OCI-LY7 (cell line): ENCODE measurements at regions not wholly inside any gene's neighbourhood (a gene's known extent, or its start where the extent isn't known, plus 50 kb on each side); places are given as distances from the start of the nearest gene placed in this dataset.

ENCODE experiments used
- EZH2phosphoT487 ChIP-seq: fragments of 200-600 bp; sonication (generic); IDR thresholded peaks from 2 replicates; pipeline ENCODE4 v1.6.1; 2018; ENCODE audit warnings: low read depth, borderline replicate concordance, mild to moderate bottlenecking, mixed run types, antibody characterized with exemption, low read length, moderate library complexity, mixed read lengths
- TF ChIP-seq, protein P1 (sequence below): fragments of 200-600 bp; sonication (generic); conservative IDR thresholded peaks from 2 replicates; pipeline ENCODE4 v1.5.1; 2014; ENCODE audit warnings: mild to moderate bottlenecking, antibody characterized with exemption, low read length, moderate library complexity, mixed read lengths

DNA sequence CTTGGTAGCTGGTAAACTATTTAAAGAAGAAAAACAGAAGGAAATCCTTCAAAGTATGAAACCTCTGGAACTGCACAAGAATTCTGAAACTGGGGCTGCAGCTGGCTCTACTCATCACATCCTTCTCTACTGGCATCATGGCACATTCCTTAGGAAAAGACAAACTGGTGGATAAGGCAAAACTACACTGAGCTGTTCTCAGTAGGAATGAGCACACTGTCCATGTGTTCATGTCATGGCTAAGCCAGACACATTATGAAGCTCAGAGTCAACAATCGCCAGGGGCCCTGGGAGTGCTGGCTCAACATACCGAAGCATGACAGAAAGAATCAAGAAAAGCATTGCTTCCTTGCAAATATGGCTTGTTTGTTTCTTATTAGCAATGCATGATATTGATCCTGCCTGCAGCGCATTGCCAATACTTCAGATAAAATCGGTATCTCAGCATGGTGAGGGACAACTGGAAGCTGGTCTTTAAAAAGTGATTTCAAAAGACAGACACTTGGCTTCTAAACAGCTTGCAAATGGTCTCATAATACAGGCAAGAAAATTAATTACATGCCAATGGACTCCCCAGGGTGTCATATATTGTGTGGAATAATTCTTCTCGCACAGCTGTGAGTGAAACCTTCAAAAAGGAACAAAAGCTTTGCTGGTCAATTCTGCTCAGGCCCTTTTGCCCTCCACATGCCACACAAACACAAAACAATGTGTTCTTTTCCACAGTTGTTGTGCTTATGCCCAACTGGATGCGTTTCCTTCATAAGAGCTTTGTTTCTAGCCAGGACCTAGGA lies 300.2 kb upstream of the VCX start:
- TF ChIP-seq, protein P1, sequence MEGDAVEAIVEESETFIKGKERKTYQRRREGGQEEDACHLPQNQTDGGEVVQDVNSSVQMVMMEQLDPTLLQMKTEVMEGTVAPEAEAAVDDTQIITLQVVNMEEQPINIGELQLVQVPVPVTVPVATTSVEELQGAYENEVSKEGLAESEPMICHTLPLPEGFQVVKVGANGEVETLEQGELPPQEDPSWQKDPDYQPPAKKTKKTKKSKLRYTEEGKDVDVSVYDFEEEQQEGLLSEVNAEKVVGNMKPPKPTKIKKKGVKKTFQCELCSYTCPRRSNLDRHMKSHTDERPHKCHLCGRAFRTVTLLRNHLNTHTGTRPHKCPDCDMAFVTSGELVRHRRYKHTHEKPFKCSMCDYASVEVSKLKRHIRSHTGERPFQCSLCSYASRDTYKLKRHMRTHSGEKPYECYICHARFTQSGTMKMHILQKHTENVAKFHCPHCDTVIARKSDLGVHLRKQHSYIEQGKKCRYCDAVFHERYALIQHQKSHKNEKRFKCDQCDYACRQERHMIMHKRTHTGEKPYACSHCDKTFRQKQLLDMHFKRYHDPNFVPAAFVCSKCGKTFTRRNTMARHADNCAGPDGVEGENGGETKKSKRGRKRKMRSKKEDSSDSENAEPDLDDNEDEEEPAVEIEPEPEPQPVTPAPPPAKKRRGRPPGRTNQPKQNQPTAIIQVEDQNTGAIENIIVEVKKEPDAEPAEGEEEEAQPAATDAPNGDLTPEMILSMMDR: no peak
- TF ChIP-seq EZH2phosphoT487: no peak
